H1 (cell line): ENCODE measurements at regions not wholly inside any gene's neighbourhood (a gene's known extent, or its start where the extent isn't known, plus 50 kb on each side); places are given as distances from the start of the nearest gene placed in this dataset.

Experiments
- CTCF ChIA-PET: fragments of 300-600 bp; sonication (Branson Sonifier 250); formaldehyde crosslinking; loops from one replicate; lab custom pipeline; 2021; ENCODE audit not compliant: partially characterized antibody; lab: Charles Lee
- POLR2A ChIA-PET: fragments of 300-600 bp; sonication (Branson Sonifier 250); formaldehyde crosslinking; loops from one replicate; lab custom pipeline; 2021; ENCODE audit warnings: inconsistent platforms; ENCODE audit not compliant: partially characterized antibody; lab: Charles Lee
- DNase-seq, 2 experiments: peaks; one replicate each; pipeline versions ENCODE4 v3.0.0 to v3.0.0-alpha.2; 2010 to 2022; ENCODE audit warnings: low spot score in 2 of 2, low read depth in 1 of 2, mixed read lengths in 1 of 2
- FAIRE-seq: peaks from 2 replicates; lab custom pipeline; 2011; peaks lifted over from hg19 to GRCh38; lab: Jason Lieb, UNC
- H2AFZ ChIP-seq: 2 replicates; pipeline ENCODE4 v1.8.1; 2012; ENCODE audit warnings: low read length, inconsistent platforms
- H2AK5ac ChIP-seq: 2 replicates; pipeline ENCODE4 v1.6.1; 2013; ENCODE audit warnings: low read depth, low read length
- H2BK120ac ChIP-seq: replicated peaks from 2 replicates; pipeline ENCODE3; 2013; ENCODE audit warnings: low read depth, low read length, inconsistent platforms
- H2BK12ac ChIP-seq: 2 replicates; pipeline ENCODE4 v1.6.1; 2013; ENCODE audit warnings: low read depth, low read length
- H2BK15ac ChIP-seq: 2 replicates; pipeline ENCODE4 v1.6.1; 2013; ENCODE audit warnings: low read length
- H2BK20ac ChIP-seq: 2 replicates; pipeline ENCODE4 v1.6.1; 2013; ENCODE audit warnings: low read length
- H2BK5ac ChIP-seq: 2 replicates; pipeline ENCODE4 v1.6.1; 2013; ENCODE audit warnings: low read depth, low read length
- H3K14ac ChIP-seq: 2 replicates; pipeline ENCODE4 v1.6.1; 2013; ENCODE audit warnings: inconsistent platforms; ENCODE audit not compliant: insufficient read length
- H3K18ac ChIP-seq: 2 replicates; pipeline ENCODE4 v1.6.1; 2013; ENCODE audit warnings: low read length; ENCODE audit errors: extremely low read depth
- H3K23ac ChIP-seq: 2 replicates; pipeline ENCODE4 v1.6.1; 2013; ENCODE audit warnings: inconsistent platforms; ENCODE audit not compliant: insufficient read length
- H3K23me2 ChIP-seq: 2 replicates; pipeline ENCODE4 v1.6.1; 2013; ENCODE audit warnings: low read depth, low read length
- H3K27ac ChIP-seq: 2 replicates; pipeline ENCODE4 v1.6.1; 2011; ENCODE audit warnings: low read depth, low read length, inconsistent platforms
- H3K27me3 ChIP-seq, 4 experiments: replicated peaks in 1 of 4; 1 replicate in 1 of 4; 2 replicates in 3 of 4; pipeline versions ENCODE4 v1.6.1 to v1.8.1; 2011 to 2013; ENCODE audit warnings: low read length in 3 of 4, mild to moderate bottlenecking in 3 of 4, inconsistent platforms in 2 of 4, mixed read lengths in 2 of 4, moderate library complexity in 1 of 4; ENCODE audit not compliant: control insufficient read depth in 3 of 4, insufficient read depth in 3 of 4; ENCODE audit errors: extremely low read depth in 1 of 4
- H3K36me3 ChIP-seq, 4 experiments: 2 replicates each; pipeline versions ENCODE4 v1.6.1 to v1.8.1; 2011 to 2013; ENCODE audit warnings: mild to moderate bottlenecking in 4 of 4, low read length in 3 of 4, moderate library complexity in 2 of 4, control low read depth in 1 of 4, inconsistent platforms in 1 of 4; ENCODE audit not compliant: insufficient read depth in 4 of 4, control insufficient read depth in 2 of 4
- H3K4ac ChIP-seq: replicated peaks from 2 replicates; pipeline ENCODE3; 2013; ENCODE audit warnings: low read length, low read depth, mixed read lengths, inconsistent platforms; ENCODE audit not compliant: insufficient read length
- H3K4me1 ChIP-seq, 4 experiments: replicated peaks in 1 of 4; 1 replicate in 1 of 4; 2 replicates in 3 of 4; pipeline versions ENCODE4 v1.6.1 to v1.8.1; 2011 to 2013; ENCODE audit warnings: low read length in 3 of 4, inconsistent platforms in 2 of 4, mixed read lengths in 1 of 4; ENCODE audit not compliant: insufficient read depth in 4 of 4, control insufficient read depth in 3 of 4
- H3K4me2 ChIP-seq, 2 experiments: 2 replicates each; pipeline versions ENCODE4 v1.6.1 to v1.8.1; 2011 to 2013; ENCODE audit warnings: low read depth in 2 of 2, low read length in 2 of 2, control low read depth in 1 of 2, inconsistent platforms in 1 of 2, mild to moderate bottlenecking in 1 of 2; ENCODE audit not compliant: insufficient read depth in 1 of 2
- H3K4me3 ChIP-seq, 4 experiments: fragments of 200-600, 300-600 bp in 1 of 4; sonication (generic), shearing (Covaris generic), sonication (Bioruptor Twin) in 1 of 4; 2 replicates each; pipeline versions ENCODE4 v1.5.1 to v1.8.1; 2011 to 2016; ENCODE audit warnings: low read length in 4 of 4, low read depth in 3 of 4, control low read depth in 2 of 4, inconsistent platforms in 2 of 4, mild to moderate bottlenecking in 2 of 4, mixed read lengths in 1 of 4, moderate library complexity in 1 of 4; ENCODE audit not compliant: insufficient read depth in 2 of 4; ENCODE audit errors: extremely low read depth in 1 of 4
- H3K56ac ChIP-seq: replicated peaks from 2 replicates; pipeline ENCODE3; 2013; ENCODE audit warnings: low read depth, mild to moderate bottlenecking, mixed read lengths, low read length, inconsistent platforms; ENCODE audit not compliant: insufficient read length
- H3K79me1 ChIP-seq: 2 replicates; pipeline ENCODE4 v1.6.1; 2013; ENCODE audit warnings: low read depth, low read length, control low read depth
- H3K79me2 ChIP-seq, 2 experiments: 2 replicates each; pipeline versions ENCODE4 v1.6.1 to v1.8.1; 2012 to 2013; ENCODE audit warnings: low read length in 2 of 2, mild to moderate bottlenecking in 2 of 2, inconsistent platforms in 1 of 2; ENCODE audit not compliant: insufficient read depth in 2 of 2, control insufficient read depth in 1 of 2
- H3K9ac ChIP-seq, 4 experiments: replicated peaks in 1 of 4; 1 replicate in 1 of 4; 2 replicates in 3 of 4; pipeline versions ENCODE4 v1.6.1 to v1.8.1; 2011 to 2013; ENCODE audit warnings: low read depth in 3 of 4, low read length in 3 of 4, control low read depth in 2 of 4, mild to moderate bottlenecking in 2 of 4, moderate library complexity in 2 of 4, inconsistent platforms in 1 of 4; ENCODE audit errors: extremely low read depth in 1 of 4
- H3K9me3 ChIP-seq, 2 experiments: 2 replicates each; pipeline versions ENCODE4 v1.6.1 to v1.8.1; 2012 to 2013; ENCODE audit warnings: mild to moderate bottlenecking in 2 of 2, moderate library complexity in 2 of 2, control low read depth in 1 of 2, inconsistent platforms in 1 of 2, low read depth in 1 of 2, low read length in 1 of 2, mixed read lengths in 1 of 2; ENCODE audit not compliant: insufficient read depth in 2 of 2
- H4K20me1 ChIP-seq, 2 experiments: replicated peaks in 1 of 2; 2 replicates each; pipeline versions ENCODE3 to v1.8.1; 2011 to 2013; ENCODE audit warnings: inconsistent platforms in 2 of 2, low read length in 2 of 2, mild to moderate bottlenecking in 1 of 2; ENCODE audit not compliant: insufficient read depth in 2 of 2, control insufficient read depth in 1 of 2
- H4K5ac ChIP-seq: 2 replicates; pipeline ENCODE4 v1.6.1; 2013; ENCODE audit warnings: low read length, low read depth, mixed read lengths, inconsistent platforms; ENCODE audit not compliant: insufficient read length
- H4K8ac ChIP-seq: 2 replicates; pipeline ENCODE4 v1.8.0; 2013; ENCODE audit warnings: mild to moderate bottlenecking, moderate library complexity, low read length, inconsistent platforms; ENCODE audit not compliant: insufficient read depth; ENCODE audit errors: extremely low read depth
- H4K91ac ChIP-seq: replicated peaks from 2 replicates; pipeline ENCODE3; 2013; ENCODE audit warnings: low read length, mixed read lengths, inconsistent platforms; ENCODE audit not compliant: insufficient read length
- CBX8 ChIP-seq: fragments of 300-800, 300-1000 bp; sonication (generic); IDR thresholded peaks from 2 replicates; pipeline ENCODE4 v1.7.1; 2016; ENCODE audit warnings: low read depth, low read length, borderline replicate concordance
- CEBPB ChIP-seq: IDR thresholded peaks from 2 replicates; pipeline ENCODE4 v1.6.1; 2012; ENCODE audit warnings: low read depth, low read length
- EZH2 ChIP-seq: fragments of 200-600 bp; sonication (generic); IDR thresholded peaks from 2 replicates; pipeline ENCODE4 v1.7.1; 2012; ENCODE audit warnings: low read depth, mild to moderate bottlenecking, moderate library complexity, low read length, inconsistent platforms; ENCODE audit not compliant: severe bottlenecking
- FOSL1 ChIP-seq: IDR thresholded peaks from 2 replicates; pipeline ENCODE4 v1.6.1; 2011; ENCODE audit warnings: mild to moderate bottlenecking, low read depth, low read length, moderate library complexity; ENCODE audit not compliant: insufficient read depth
- HDAC2 ChIP-seq, 2 experiments: fragments of 300-600 bp in 1 of 2; sonication (generic) in 1 of 2; IDR thresholded peaks; 2 replicates each; pipeline ENCODE4 v1.6.1; 2011 to 2012; ENCODE audit warnings: low read depth in 2 of 2, low read length in 2 of 2, mild to moderate bottlenecking in 2 of 2, moderate library complexity in 2 of 2, borderline replicate concordance in 1 of 2, inconsistent platforms in 1 of 2
- HDAC6 ChIP-seq: IDR thresholded peaks from one replicate; pipeline ENCODE4 v1.7.1; 2012; ENCODE audit warnings: low read depth, mild to moderate bottlenecking, inconsistent platforms, low read length, moderate library complexity
- KDM4A ChIP-seq: IDR thresholded peaks from one replicate; pipeline ENCODE4 v1.7.1; 2012; ENCODE audit warnings: low read depth, mild to moderate bottlenecking, moderate library complexity, low read length, inconsistent platforms; ENCODE audit not compliant: severe bottlenecking
- POLR2A ChIP-seq, 2 experiments: IDR thresholded peaks; 1 replicate in 1 of 2; 2 replicates in 1 of 2; pipeline ENCODE4 v1.6.1; 2011; ENCODE audit warnings: low read depth in 2 of 2, low read length in 2 of 2, mild to moderate bottlenecking in 2 of 2; ENCODE audit errors: control extremely low read depth in 1 of 2
- POLR2AphosphoS5 ChIP-seq: IDR thresholded peaks from 2 replicates; pipeline ENCODE4 v1.6.1; 2011; ENCODE audit warnings: low read depth, low read length
- POU5F1 ChIP-seq: IDR thresholded peaks from 2 replicates; pipeline ENCODE4 v1.6.1; 2011; ENCODE audit warnings: low read depth, mild to moderate bottlenecking, low read length, moderate library complexity
- SP2 ChIP-seq: IDR thresholded peaks from 2 replicates; pipeline ENCODE4 v1.6.1; 2012; ENCODE audit warnings: mild to moderate bottlenecking, low read length, inconsistent platforms
- YY1 ChIP-seq: IDR thresholded peaks from 2 replicates; pipeline ENCODE4 v1.6.1; 2011; ENCODE audit warnings: low read depth, mild to moderate bottlenecking, low read length
- WGBS, 2 experiments: shearing (Covaris generic) in 1 of 2; methylation state at CpG; one replicate each; pipeline versions ENCODE4 v1.1.6 to v1.1.7; 2013 to 2015; ENCODE audit warnings: low lambda C conversion rate in 2 of 2, mixed read lengths in 2 of 2, inconsistent platforms in 1 of 2, low coverage in 1 of 2, missing lambda C conversion rate in 1 of 2; ENCODE audit not compliant: insufficient replicate concordance in 2 of 2, insufficient coverage in 1 of 2, insufficient read length in 1 of 2; ENCODE audit errors: extremely low coverage in 1 of 2, missing lambda C conversion rate in 1 of 2; 5-methylcytosine and 5-hydroxymethylcytosine counted together

DNA sequence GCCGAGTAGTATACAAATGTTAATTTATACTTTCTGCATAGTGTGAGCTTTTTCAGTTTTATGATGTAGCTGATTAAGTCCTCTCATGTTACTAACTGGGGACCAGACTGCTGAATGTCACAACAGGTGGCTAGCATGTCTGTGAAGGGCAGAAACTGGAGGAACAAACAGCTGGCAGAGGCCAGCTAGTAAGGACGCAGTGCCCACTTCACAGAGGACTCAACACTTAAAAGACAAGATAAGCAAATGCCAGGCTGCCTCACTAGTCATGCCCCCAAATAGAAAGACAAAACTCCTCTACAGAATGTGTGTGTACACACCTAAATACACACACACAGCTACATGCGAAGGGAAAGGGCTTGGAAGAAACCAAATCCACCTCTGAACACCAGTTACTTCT lies 73.8 kb upstream of the ZNF678 start:
- Histone ChIP-seq H3K9ac (no peak overlapping the region), H2BK20ac (no peak overlapping the region), H3K56ac (no peak overlapping the region), H3K79me1 (no peaks in the 10 kb centered on the region), H4K91ac (no peak overlapping the region), H3K23me2 (no peaks in the 10 kb centered on the region), H2BK5ac (no peak overlapping the region), H3K23ac (no peak overlapping the region), H3K4me1 (no peaks in the 10 kb centered on the region), H3K14ac (no peak overlapping the region), H3K4me3 (no peak overlapping the region), H3K18ac (no peak overlapping the region), H4K8ac (no peak overlapping the region), H2AK5ac (no peak overlapping the region), H2AFZ (no peak overlapping the region), H4K20me1 (no peaks in the 10 kb centered on the region), H3K27me3 (no peaks in the 10 kb centered on the region), H2BK12ac (no peak overlapping the region), H2BK120ac (no peak overlapping the region), H3K4ac (no peak overlapping the region), H3K9me3 (peaks cover 13 to 19% of the 10 kb centered on the region in 2 experiments), H3K36me3 (no peaks in the 10 kb centered on the region), H4K5ac (no peak overlapping the region), H2BK15ac (no peak overlapping the region), H3K27ac (no peak overlapping the region), H3K4me2 (no peak overlapping the region), H3K79me2 (no peaks in the 10 kb centered on the region)
- CTCF ChIA-PET = interaction anchor here (0.6 to 2.8 kb wide), 8 partner anchors 8 to 481 kb away, joined by 3 to 17 read pairs (median 4); no protein-coding TSS in a partner anchor
- FAIRE-seq (no peak), DNase-seq (no peak)
- TF ChIP-seq CBX8 (no peak), CEBPB (no peak), FOSL1 (no peak), POLR2AphosphoS5 (no peak), POU5F1 (no peak), HDAC6 (no peak), POLR2A (IDR thresholded peaks at IDR 0.05; ENCODE audit: control extremely low read depth in 1 of 2, low read depth in 2 of 2, low read length in 2 of 2) (no peak), EZH2 (no peak), HDAC2 (IDR thresholded peaks at IDR 0.05; ENCODE audit: borderline replicate concordance in 1 of 2, low read depth in 2 of 2, low read length in 2 of 2) (no peak), SP2 (no peak), KDM4A (no peak), YY1 (no peak)
- 93% methylated on average over 3 of the region's 3 CpGs; no CpG with 5 or more reads in 1 of the 2 experiments for WGBS, 2 experiments
- POLR2A ChIA-PET = interaction anchor here (0.5 kb wide), 1 partner anchor 273 kb away, joined by 3 read pairs; no protein-coding TSS in a partner anchor
